ENCODE measurements at regions not wholly inside any gene's neighbourhood (a gene's known extent, or its start where the extent isn't known, plus 50 kb on each side); places are given as distances from the start of the nearest gene placed in this dataset.

GRCh38 chrX:107574711-107575110 lies 53.6 kb upstream of the PRPS1 start:
- Histone ChIP-seq H3K27me3 (ENCODE audit: insufficient read depth, insufficient read length) (no peaks in the 10 kb centered on the region), H3K36me3 (ENCODE audit: insufficient read depth, insufficient read length, low read length) (no peaks in the 10 kb centered on the region), H3K4me1 (ENCODE audit: insufficient read depth, insufficient read length) (no peaks in the 10 kb centered on the region), H3K9ac (ENCODE audit: insufficient read length, low read depth) (no peak overlapping the region), H3K4me3 (ENCODE audit: insufficient read length, low read depth) (no peak overlapping the region), H3K9me3 (ENCODE audit: insufficient read depth, low read length) (no peaks in the 10 kb centered on the region; the same call in 1 of the 2 replicates)
- DNase-seq (ENCODE audit: low read depth, low spot score), result no peak
- TF ChIP-seq YY1 (IDR thresholded peaks at IDR 0.05; ENCODE audit: insufficient read depth, insufficient read length) (no peak), ZNF274 (IDR thresholded peaks at IDR 0.05; ENCODE audit: low read depth, low read length) (no peak), SUZ12 (IDR thresholded peaks at IDR 0.05; ENCODE audit: extremely low read depth, insufficient read depth, insufficient read length) (no peak)

DNA sequence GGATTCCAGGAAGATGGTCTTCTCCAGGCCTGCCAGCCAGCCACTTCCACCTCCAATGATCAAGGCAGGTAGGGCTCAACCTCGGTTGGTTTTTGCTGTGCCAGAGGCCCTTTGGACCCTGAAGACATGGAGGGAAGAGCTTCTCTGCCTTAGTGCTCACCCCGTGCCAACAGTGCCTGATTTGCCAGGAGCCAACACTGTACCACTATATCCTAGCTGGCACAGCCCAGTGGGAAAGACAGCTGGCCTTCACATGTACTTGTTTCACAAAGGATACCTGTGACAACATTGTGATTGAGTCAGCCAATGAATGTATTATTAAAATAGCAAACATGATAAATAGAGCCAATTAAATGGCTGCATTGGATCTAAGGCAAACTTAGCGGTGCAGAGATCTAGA lies 51.9 kb upstream of the PRPS1 start:
- Histone ChIP-seq H3K4me1 (ENCODE audit: insufficient read depth, insufficient read length) (no peaks in the 10 kb centered on the region), H3K9me3 (ENCODE audit: insufficient read depth, low read length) (no peaks in the 10 kb centered on the region; the same call in 1 of the 2 replicates), H3K9ac (ENCODE audit: insufficient read length, low read depth) (no peak overlapping the region), H3K4me3 (ENCODE audit: insufficient read length, low read depth) (no peak overlapping the region), H3K27me3 (ENCODE audit: insufficient read depth, insufficient read length) (no peaks in the 10 kb centered on the region), H3K36me3 (ENCODE audit: insufficient read depth, insufficient read length, low read length) (no peaks in the 10 kb centered on the region)
- TF ChIP-seq YY1 (IDR thresholded peaks at IDR 0.05; ENCODE audit: insufficient read depth, insufficient read length), result no peak
- TF ChIP-seq SUZ12 (IDR thresholded peaks at IDR 0.05; ENCODE audit: extremely low read depth, insufficient read depth, insufficient read length), result no peak
- TF ChIP-seq ZNF274 (IDR thresholded peaks at IDR 0.05; ENCODE audit: low read depth, low read length), result no peak
- DNase-seq (ENCODE audit: low read depth, low spot score), result no peak

DNA sequence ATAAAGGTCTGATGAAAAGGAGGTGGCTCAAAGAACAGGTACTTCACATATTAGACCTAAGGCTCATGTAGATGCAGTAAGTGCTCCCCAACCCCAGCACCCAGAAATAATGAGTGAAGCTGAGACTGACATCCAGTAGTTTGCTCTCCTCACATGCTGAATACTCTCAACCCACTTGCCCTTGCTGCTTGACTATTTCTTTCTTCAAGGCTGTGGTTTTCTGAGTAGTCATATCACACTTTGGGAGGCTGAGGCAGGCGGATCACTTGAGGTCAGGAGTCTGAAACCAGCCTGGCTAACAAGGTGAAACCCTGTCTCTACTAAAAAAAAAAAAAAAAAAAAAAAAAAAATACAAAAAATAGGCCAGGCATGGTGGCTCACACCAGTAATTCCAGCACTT lies 51.5 kb upstream of the PRPS1 start:
- H3K9me3 ChIP-seq (ENCODE audit: insufficient read depth, low read length), result no peaks in the 10 kb centered on the region; the same call in 1 of the 2 replicates
- no peaks in the 10 kb centered on the region for H3K36me3 ChIP-seq (ENCODE audit: insufficient read depth, insufficient read length, low read length)
- no peak overlapping the region for H3K4me3 ChIP-seq (ENCODE audit: insufficient read length, low read depth)
- DNase-seq (ENCODE audit: low read depth, low spot score), result no peak
- H3K4me1 ChIP-seq (ENCODE audit: insufficient read depth, insufficient read length), result no peaks in the 10 kb centered on the region
- TF ChIP-seq ZNF274 (IDR thresholded peaks at IDR 0.05; ENCODE audit: low read depth, low read length) (no peak), YY1 (IDR thresholded peaks at IDR 0.05; ENCODE audit: insufficient read depth, insufficient read length) (no peak), SUZ12 (IDR thresholded peaks at IDR 0.05; ENCODE audit: extremely low read depth, insufficient read depth, insufficient read length) (no peak)
- H3K27me3 ChIP-seq (ENCODE audit: insufficient read depth, insufficient read length), result no peaks in the 10 kb centered on the region
- no peak overlapping the region for H3K9ac ChIP-seq (ENCODE audit: insufficient read length, low read depth)

GRCh38 chrX:107577933-107578332 lies 50.4 kb upstream of the PRPS1 start:
- no peak for DNase-seq (ENCODE audit: low read depth, low spot score)
- Histone ChIP-seq H3K9me3 (ENCODE audit: insufficient read depth, low read length) (no peaks in the 10 kb centered on the region), H3K4me3 (ENCODE audit: insufficient read length, low read depth) (no peak overlapping the region), H3K4me1 (ENCODE audit: insufficient read depth, insufficient read length) (no peaks in the 10 kb centered on the region), H3K9ac (ENCODE audit: insufficient read length, low read depth) (no peak overlapping the region), H3K36me3 (ENCODE audit: insufficient read depth, insufficient read length, low read length) (no peaks in the 10 kb centered on the region), H3K27me3 (ENCODE audit: insufficient read depth, insufficient read length) (no peaks in the 10 kb centered on the region)
- TF ChIP-seq SUZ12 (IDR thresholded peaks at IDR 0.05; ENCODE audit: extremely low read depth, insufficient read depth, insufficient read length) (no peak), ZNF274 (IDR thresholded peaks at IDR 0.05; ENCODE audit: low read depth, low read length) (no peak)

Measured in NT2/D1 (cell line).